HEK293 (cell line): ENCODE measurements at regions not wholly inside any gene's neighbourhood (a gene's known extent, or its start where the extent isn't known, plus 50 kb on each side); places are given as distances from the start of the nearest gene placed in this dataset.

Source experiments
- CTCF ChIP-seq: fragments of 450-650 bp; formaldehyde crosslinking; IDR thresholded peaks from 2 replicates; pipeline ENCODE4 v1.5.1; 2016; ENCODE audit warnings: missing biosample characterization, missing genetic modification characterization
- HIC1 ChIP-seq: fragments of 450-650 bp; formaldehyde crosslinking; IDR thresholded peaks from 2 replicates; pipeline ENCODE4 v1.5.1; 2016; ENCODE audit warnings: missing biosample characterization, missing genetic modification characterization
- HOXD13 ChIP-seq: sonication (generic); formaldehyde crosslinking; IDR thresholded peaks from 2 replicates; pipeline ENCODE4 v1.8.0; 2022; ENCODE audit warnings: missing genetic modification reagents, borderline replicate concordance
- KLF16 ChIP-seq: fragments of 450-650 bp; formaldehyde crosslinking; IDR thresholded peaks from 2 replicates; pipeline ENCODE4 v1.5.1; 2017; ENCODE audit warnings: missing biosample characterization, missing genetic modification characterization
- KLF7 ChIP-seq: fragments of 450-650 bp; formaldehyde crosslinking; IDR thresholded peaks from 2 replicates; pipeline ENCODE4 v1.5.1; 2016; ENCODE audit warnings: missing biosample characterization, missing genetic modification characterization, borderline replicate concordance
- MZF1 ChIP-seq: fragments of 450-650 bp; formaldehyde crosslinking; IDR thresholded peaks from 2 replicates; pipeline ENCODE4 v1.5.1; 2017; ENCODE audit warnings: missing biosample characterization, missing genetic modification characterization, borderline replicate concordance
- SP7 ChIP-seq: fragments of 450-650 bp; formaldehyde crosslinking; IDR thresholded peaks from 2 replicates; pipeline ENCODE4 v1.5.1; 2016; ENCODE audit warnings: missing biosample characterization, missing genetic modification characterization
- TSHZ1 ChIP-seq: fragments of 450-650 bp; formaldehyde crosslinking; IDR thresholded peaks from 2 replicates; pipeline ENCODE4 v1.5.1; 2016; ENCODE audit warnings: missing biosample characterization, missing genetic modification characterization, borderline replicate concordance
- ZNF24 ChIP-seq: fragments of 450-650 bp; formaldehyde crosslinking; IDR thresholded peaks from 2 replicates; pipeline ENCODE4 v1.5.1; 2016; ENCODE audit warnings: missing biosample characterization, missing genetic modification characterization
- ZNF366 ChIP-seq: fragments of 450-650 bp; formaldehyde crosslinking; conservative IDR thresholded peaks from 2 replicates; pipeline ENCODE4 v1.5.1; 2016; ENCODE audit warnings: missing biosample characterization, missing genetic modification characterization
- ZNF639 ChIP-seq: fragments of 450-650 bp; formaldehyde crosslinking; IDR thresholded peaks from 2 replicates; pipeline ENCODE4 v1.5.1; 2016; ENCODE audit warnings: missing biosample characterization, missing genetic modification characterization
- ZNF645 ChIP-seq: fragments of 450-650 bp; formaldehyde crosslinking; IDR thresholded peaks from 2 replicates; pipeline ENCODE4; 2016; ENCODE audit warnings: missing biosample characterization, missing genetic modification characterization
- ZNF692 ChIP-seq: fragments of 450-650 bp; formaldehyde crosslinking; IDR thresholded peaks from 2 replicates; pipeline ENCODE4 v1.5.1; 2016; ENCODE audit warnings: missing biosample characterization, missing genetic modification characterization
- ZNF776 ChIP-seq: fragments of 450-650 bp; formaldehyde crosslinking; IDR thresholded peaks from 2 replicates; pipeline ENCODE4 v1.5.0; 2017; ENCODE audit warnings: missing biosample characterization, missing genetic modification characterization, borderline replicate concordance

GRCh38 chr13:53310786-53311185 is 282.2 kb downstream of the OLFM4 start:
- TF ChIP-seq CTCF (tag by site-specific recombination) (no peak), ZNF24 (tag by site-specific recombination) (no peak), ZNF645 (tag by site-specific recombination) (no peak), MZF1 (no peak), ZNF366 (tag by site-specific recombination) (no peak), TSHZ1 (tag by site-specific recombination) (no peak), ZNF692 (tag by site-specific recombination) (no peak), HOXD13 (CRISPR knock-in tag) (no peak), HIC1 (tag by site-specific recombination) (no peak), ZNF639 (tag by site-specific recombination) (no peak), KLF16 (tag by site-specific recombination) (no peak), ZNF776 (tag by site-specific recombination) (no peak), KLF7 (tag by site-specific recombination) (no peak), SP7 (tag by site-specific recombination) (no peak)
